ENCODE measurements at regions not wholly inside any gene's neighbourhood (a gene's known extent, or its start where the extent isn't known, plus 50 kb on each side); places are given as distances from the start of the nearest gene placed in this dataset.

DNA sequence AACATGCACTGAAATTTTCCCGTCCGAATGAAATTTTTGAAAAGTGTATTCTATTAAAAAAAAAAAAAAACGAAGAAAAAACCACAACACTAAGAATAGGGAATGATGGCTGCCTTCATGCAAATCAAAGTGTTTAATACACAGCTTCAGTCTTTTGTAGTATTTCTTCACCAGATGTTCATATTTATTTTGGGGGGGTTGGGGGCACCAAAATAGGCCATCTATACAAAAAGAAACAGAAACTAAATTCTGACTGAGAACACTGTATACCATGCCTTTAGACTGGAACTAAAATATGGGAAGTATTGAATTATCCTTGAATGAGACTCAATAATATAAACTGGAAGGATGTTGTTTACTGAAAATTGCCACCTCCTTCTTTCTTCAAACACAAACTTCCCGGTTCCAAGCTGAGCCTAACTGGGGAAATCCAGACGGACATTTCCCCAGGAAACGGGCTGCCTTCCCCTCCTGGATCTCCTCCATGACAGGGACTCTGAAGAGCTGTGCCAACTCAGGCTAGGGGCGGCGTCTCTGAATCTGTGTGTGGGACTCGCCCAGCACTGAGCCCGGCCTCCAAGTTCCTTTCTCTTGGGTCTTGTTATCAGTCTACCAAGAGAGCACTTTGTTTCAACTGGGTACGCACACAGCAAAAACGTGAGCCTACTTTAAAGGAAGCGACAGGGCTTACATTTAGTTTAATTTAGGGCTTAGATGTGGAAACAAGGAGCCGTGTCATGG lies 511.3 kb upstream of the ADAMTS16 start:
- DNase-seq (ENCODE audit: low spot score): no peak

DNA sequence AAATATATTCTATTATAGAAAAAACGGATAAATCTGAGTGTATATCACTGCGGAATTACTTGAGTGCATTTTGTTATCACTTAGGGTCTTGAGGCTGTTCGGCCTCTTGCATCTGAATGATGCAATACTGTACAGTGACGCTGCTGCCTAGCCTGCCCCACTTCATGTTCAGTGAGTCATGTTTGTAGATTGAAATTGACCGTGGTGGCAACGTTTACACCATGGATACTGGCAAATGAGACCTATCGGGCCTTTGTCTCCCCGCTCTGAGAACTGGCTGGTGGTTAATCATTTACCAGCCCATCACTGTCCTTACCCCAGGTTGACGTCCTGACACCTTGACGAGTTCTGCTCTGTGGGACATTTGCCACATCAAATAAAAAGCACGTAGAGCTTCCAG lies 510.1 kb upstream of the ADAMTS16 start:
- DNase-seq (ENCODE audit: low spot score): no peak

DNA sequence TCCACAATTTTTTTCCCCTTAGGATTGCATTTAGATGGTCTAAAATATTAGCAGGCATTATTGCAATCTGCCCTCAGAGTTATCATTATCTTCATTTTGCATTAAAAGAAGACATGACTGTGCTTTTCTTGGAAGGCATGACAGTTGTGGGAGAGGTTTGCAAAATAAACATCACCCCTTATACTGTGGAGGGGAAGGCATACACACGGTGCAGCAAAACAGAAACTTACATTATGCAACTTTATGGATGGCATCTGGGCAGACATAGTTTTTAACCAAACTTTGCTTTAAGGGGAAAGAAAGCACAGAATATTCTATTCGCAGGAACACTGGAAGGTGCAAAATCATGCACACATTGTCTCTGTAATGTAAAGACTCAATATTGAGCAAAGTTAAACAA lies 505.8 kb upstream of the ADAMTS16 start:
- DNase-seq (ENCODE audit: low spot score): no peak

DNA sequence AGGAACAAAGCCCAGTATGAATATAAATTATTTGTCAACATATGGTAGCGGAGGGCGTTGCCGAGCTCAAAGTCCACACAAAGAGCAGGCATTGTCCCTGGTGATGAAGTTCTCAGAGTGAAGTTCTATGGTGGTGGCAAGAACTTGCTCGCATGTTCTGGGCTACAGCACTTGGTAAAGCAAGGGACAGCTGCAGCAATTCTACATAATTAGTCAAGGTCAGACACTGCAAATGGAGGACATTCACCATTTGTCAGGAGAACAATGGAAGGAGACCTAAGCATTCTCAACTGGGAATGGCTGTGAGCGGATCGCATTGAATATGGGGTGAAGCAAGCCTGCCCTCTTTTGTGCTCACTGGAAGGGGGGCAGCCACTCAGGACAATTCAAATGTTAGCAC lies 503.8 kb upstream of the ADAMTS16 start:
- no peak for DNase-seq (ENCODE audit: low spot score)

DNA sequence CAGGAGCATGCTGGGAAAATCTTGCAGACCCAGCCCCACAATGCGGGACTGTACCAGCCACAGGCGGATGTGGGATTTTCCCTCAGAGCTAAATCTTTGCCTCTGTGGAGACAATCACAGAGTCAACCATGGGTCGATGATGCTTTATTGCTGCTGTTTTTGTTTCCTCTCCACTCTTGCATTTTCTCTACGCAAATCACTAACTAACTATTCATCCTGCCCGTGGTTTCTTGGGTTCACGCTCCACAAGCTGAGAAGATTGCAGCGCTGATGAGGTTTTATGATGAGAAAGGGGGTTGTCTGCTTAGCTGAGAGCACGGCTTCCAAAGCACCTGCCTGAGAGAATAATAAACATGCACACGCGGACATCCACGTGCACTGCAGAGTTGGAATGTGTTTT lies 500.2 kb upstream of the ADAMTS16 start:
- DNase-seq (ENCODE audit: low spot score): no peak

DNA sequence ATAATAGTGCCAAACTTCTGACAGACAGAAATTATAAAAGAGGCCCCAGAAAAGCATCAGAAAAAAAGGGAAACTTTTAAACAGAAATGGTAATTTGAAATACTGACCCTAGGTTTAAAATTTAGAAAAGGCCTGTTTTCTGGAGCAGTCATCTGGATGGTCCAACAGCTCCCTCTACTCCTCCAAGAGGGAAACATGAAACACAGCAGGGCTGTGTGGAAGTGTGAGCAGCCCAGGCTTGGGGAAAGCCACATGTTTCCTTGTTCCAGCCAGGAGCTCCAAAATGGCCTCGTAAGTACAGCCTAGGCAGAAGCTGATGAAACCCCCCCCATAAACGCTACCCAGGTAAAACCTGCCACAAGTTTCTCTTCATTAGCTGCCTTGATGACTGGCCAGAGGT lies 499.3 kb upstream of the ADAMTS16 start:
- DNase-seq (ENCODE audit: low spot score): no peak

DNA sequence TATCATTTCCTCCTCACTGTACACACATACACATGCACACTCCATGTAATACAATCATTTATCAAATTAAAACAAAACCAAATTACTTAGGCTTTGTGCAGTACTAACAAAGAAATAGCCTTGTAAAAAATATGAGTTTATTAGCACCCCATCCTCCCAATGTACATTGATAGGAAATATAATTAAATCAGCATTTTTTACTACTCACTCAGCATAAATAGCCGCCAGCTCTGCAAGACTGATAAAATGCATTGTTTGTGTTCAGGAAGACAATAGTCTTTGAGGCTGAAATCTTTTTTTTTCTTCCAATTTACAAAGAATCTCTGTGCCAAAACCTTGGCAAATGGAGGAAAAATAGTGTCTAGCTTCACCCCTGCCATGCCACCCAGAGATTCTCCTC lies 497.6 kb upstream of the ADAMTS16 start:
- no peak for DNase-seq (ENCODE audit: low spot score)

DNA sequence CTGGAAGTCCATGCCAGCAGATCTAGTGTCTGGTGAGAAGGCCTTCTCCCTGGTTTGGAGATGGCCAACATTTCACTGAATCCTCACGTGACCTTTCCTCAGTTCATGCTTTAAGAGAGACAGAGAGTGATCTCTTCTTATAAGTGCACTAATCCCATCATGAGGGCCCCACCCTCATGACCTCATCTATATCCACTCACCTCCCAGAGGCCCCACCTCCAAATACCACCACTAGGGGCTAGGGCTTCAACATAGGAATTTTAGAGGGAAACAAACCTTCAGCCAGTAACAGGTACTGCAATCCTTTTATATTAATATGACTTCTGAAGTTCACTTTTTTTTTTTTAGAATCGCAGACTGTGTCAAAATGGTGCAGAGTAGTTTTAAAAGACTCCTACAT lies 496.9 kb upstream of the ADAMTS16 start:
- DNase-seq (ENCODE audit: low spot score): no peak

DNA sequence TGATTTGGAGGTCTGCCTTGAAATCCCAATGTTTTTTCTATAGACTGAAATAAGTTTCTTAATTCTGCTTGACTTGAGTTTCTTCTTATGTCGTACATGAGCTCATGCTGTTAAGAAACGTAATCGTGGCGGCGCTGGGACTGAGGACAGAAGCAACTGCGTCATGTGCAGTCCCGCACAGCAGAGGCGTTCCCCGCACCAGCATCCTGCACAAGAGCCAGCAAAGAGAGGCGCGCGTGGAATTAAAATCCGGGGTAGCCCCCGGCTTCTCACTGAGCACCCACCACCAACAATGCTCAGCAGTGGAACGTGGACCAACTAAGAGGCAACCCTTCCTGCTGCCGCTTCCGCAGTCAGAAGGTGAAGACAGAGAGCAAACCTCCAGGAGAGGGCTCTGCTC lies 496.2 kb upstream of the ADAMTS16 start:
- DNase-seq (ENCODE audit: low spot score): no peak

DNA sequence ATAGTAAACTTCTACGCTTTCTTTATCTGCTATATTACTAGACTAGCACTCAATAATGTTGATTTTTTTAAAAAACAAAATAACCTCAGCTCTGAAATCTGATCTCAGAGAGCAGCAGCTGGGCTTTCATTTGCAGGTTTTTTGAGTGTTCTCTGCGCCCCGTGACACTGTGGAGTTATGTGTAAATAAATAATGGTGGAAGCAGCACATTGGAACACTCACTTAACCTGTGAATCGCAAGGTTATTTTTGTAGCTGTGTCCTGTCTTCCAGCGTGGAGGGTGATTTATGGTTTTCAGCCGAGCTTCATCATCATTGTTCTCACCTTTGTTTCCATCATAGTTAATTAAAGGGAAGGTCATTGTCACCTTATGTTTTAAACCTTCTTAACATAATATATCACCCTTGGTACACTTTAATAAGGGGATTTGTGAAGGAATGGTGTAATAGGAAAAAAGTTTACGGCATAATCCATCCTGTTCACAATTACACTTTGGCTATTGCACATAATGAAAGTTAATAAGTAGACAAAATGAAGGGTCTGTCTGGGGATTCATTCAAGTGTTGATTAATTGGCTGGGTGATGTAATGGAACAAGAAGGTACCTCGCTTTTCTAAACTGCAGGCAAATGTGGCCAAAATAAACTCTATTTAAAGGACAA lies 493.3 kb upstream of the ADAMTS16 start:
- no peak for DNase-seq (ENCODE audit: low spot score)

DNA sequence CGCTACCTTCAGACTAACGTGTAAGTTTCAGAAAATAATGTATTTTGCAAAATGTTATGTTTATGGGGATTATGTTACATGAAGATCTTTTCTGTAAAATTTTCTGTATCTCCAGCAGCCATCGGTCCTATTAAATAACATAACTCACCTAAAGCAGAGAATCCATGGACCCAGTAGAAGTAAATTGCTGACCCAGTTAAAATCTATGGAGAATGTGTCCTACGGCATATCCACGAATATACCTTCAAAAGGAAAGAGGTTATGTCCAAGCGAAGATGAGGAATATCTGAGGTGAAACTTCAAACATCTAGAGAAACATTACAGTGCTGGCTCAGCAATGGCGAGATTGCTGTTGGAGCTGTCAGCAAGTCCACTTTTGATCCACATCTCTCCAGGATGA lies 492.2 kb upstream of the ADAMTS16 start:
- no peak for DNase-seq (ENCODE audit: low spot score)

DNA sequence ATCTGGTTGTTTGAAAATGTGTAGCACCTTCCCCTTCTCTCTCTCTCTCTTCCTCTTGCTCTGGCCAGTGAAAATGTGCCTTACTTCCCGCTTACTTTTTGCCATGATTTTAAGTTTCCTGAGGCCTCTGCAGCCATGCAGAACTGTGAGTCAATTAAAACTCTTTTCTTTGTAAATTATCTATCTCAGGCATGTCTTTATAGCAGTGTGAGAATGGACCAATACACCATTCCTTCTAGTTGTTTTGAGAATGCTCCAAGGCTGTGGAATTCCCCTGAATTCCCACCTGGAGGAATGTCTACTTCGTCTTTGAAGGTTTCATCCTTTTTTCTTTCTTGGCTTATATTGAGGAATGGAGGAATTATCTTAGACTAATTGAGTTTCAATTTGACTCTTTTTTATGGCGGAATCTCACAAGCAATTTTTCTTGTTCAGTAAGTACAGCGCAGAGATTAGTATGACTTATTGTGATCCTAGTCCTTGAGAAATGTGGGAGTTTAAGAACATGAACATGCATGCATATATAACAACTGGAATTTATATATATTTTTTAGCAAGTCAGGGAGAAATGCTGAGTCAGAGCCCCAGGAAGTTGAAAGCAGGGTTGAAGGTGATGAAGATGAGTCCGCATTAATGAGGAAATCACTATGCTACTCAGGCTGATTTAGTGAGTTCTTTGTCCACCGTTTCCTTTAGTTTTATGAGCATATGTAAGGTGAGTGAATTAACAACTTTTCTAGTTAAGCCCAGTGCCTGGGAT lies 488.1 kb upstream of the ADAMTS16 start:
- no peak for DNase-seq (ENCODE audit: low spot score)

DNA sequence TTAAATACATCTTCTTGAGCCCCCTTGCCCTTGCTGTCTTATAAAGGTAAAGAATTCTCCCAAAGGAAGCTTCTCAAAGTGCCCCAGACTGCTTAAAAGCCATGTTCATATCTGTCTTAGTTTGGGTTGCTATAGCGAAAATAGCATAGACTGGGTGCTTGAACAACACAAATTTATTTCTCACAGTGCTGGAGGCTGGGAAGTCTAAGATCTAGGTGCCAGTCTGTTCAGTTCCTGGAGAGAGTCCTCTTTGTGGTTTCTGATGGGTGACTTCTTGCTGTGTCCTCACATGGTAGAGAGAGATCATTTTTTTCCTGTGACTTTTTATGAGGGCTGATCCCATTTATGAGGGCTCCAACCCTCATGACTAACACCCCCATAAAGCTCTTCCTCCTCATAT lies 486.7 kb upstream of the ADAMTS16 start:
- DNase-seq (ENCODE audit: low spot score): no peak

DNA sequence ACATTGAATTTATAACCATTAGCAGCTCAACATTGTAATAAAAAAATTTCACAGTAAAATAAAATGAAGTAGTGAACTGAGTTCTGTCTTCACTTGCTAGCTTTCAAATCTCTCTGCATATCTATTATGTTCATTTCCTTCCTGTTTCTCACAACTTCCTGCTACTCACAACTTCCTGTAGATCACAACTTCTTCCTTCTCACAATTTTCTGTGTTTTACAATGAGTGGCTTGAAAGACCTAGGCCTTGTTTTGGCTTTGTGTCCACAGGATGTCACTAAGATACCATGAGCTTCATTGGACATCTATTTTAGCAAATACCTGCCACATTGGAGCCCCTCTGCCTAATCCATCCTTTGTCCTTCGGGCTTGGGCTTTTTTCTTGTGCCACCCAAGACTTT lies 480.3 kb upstream of the ADAMTS16 start:
- DNase-seq (ENCODE audit: low spot score): no peak

DNA sequence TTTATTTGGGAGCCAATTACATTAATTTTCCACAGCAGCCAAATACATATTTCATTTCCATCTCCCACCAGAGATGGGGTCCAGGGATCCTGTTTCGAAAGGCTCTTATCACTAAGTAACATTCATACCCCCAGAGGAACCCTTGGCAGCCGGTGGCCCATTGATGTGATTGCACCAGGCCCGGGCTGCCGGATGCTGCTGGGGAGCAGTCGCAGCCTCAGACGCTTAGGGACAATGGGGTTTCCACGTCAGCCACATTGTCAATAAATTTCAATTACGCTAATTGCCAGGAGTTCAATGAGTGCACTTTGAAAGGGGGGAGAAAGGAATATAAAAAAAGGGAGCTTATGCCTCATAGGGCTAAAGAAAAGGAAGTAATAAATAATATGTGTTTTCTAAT lies 478.8 kb upstream of the ADAMTS16 start:
- no peak for DNase-seq (ENCODE audit: low spot score)

DNA sequence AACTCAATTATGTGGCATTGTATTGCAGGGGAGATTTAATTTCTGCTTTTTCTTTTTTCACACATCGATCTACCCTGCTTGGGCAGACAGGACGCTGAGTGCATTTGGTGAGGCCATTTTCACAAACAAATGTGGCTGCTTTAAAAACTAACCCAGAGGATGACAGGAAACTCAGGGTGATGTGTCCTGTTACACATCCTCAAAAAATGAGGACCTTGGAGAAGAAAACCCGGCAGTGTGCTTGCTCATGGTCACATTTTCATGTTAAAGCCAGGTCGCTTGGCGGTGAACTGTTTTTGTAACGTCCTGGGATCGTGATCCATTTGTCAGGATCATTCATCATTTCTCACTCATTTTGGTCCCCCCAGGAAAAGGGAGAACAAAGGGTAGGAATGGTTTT lies 478.3 kb upstream of the ADAMTS16 start:
- no peak for DNase-seq (ENCODE audit: low spot score)

DNA sequence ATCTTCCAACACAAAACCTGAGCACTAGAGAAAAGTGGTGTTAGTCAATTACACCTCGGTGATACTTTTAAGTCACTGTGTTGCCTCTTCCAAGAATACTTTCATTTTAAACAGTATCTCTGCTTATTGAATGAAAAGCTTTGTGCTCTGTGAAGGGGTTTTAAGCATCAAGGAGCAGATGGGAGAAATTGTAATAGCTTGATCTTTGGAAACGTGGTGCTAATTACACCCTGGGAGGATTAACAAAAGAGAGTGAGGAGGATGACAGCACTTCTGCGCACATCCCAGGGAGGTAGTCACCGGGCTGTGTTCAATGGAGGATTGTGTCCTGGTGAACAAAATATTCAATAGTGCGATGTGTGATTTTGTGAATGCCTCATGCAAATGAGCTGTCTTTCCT lies 477.4 kb upstream of the ADAMTS16 start:
- no peak for DNase-seq (ENCODE audit: low spot score)

DNA sequence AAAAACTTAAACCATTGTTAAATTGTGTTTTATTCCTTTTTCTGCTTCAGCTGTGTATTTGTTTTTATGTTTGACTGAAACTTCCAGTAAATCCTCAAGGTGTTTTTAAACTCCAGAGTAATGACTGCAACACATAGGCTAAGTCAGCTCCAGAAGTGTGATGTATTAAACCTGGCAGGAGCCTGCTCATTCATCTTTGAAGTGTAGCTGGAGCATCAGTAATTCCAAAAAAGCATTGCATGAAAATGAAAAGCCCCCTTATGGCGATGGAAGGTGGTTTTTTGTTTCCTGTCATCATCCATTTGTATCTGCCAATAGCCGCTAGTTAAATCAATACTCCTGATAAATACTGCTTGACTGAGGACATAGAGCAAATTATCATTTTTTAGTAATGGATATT lies 474.2 kb upstream of the ADAMTS16 start:
- no peak for DNase-seq (ENCODE audit: low spot score)

DNA sequence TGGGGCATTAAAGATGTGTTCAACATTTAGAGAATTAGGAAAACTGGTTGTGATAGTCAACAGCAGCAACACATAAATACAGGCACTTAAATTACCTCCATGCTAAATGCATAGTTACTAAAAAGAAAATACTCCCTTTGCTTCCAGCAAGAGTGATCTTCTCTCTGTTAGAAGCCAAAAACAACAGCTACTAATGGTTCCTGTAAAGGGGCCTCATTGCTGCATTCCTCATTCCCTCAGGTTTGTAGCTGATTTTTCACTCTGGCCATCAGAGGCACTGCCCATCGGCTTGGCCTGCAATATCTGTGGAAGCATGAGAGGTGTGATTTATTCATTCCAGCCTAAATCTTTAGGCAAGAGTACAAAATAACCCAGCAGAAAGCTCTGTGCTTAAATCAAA lies 466.0 kb upstream of the ADAMTS16 start:
- no peak for DNase-seq (ENCODE audit: low spot score)

DNA sequence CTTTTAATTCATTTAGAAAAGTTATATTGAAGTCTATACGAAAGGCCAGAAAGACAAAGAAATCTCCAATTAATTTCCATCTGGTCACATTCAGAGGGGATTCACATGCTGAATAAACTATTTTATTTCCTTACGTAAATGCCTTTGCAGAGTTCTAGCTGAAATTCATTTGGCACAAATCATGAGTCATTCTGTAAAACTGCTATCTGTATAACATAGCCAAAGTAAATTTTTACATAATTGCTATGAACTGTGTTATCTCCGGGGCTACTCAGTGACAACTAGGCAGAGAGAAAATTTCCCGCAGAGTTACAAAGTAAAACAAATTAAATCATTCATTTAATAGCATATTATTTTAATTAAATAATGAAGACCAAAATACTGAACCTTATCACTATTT lies 463.2 kb upstream of the ADAMTS16 start:
- no peak for DNase-seq (ENCODE audit: low spot score)

DNA sequence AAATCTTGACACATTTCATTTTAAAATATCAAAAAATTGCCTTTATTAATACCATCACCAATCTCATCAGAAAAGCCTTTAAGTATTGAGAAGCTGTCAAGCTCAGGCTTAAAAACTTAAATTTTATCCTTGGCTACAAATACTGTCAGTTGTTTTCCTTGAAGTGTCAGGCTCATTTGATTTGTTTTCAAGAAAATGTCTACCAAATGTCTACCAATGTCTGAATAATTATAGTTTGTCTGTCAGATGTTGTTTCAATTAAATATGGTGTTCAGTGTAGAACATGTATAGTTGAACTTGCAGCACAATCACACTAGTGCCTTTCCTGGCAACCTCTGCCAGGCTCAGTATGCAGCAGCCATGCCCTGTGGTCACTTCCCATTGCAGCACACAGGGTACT lies 455.2 kb upstream of the ADAMTS16 start:
- no peak for DNase-seq (ENCODE audit: low spot score)

DNA sequence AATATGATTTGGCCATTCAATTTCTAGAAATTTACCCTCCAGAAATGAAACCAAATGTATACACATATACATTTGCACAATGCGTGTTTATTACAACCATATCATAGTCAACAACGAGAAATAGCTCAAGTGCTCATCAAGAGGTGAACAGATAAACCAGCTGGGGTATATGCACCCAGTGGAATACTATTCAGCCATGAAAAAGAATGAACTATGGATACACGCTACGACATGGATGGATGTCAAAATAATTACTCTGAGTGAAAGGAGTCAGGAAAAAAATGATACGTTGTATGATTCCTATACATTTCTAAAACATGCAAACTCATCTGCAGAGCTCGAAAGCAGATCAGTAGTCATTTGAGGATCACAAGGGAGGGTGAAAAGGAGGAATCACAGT lies 441.5 kb upstream of the ADAMTS16 start:
- DNase-seq (ENCODE audit: low spot score): no peak

DNA sequence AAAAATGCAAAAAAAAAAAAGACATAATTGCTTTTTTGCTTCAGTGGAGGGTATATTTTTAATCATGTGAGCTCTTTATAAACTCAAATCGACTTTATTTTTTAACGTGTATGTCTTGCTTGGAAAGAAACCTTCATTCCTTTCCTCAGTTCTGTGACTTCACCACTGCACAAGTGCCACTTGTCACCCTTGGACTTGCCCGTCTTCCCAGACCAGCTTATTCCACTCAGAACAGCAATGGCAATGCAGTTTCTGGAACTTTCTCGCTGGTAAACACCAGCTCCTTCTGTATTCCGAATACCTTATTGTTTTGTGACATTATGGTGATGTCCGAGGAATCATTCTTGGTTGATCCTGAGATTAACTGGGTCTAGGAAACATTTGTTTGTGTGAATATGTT lies 440.5 kb upstream of the ADAMTS16 start:
- DNase-seq (ENCODE audit: low spot score): no peak
